ENCODE measurements at regions not wholly inside any gene's neighbourhood (a gene's known extent, or its start where the extent isn't known, plus 50 kb on each side); places are given as distances from the start of the nearest gene placed in this dataset.

DNA sequence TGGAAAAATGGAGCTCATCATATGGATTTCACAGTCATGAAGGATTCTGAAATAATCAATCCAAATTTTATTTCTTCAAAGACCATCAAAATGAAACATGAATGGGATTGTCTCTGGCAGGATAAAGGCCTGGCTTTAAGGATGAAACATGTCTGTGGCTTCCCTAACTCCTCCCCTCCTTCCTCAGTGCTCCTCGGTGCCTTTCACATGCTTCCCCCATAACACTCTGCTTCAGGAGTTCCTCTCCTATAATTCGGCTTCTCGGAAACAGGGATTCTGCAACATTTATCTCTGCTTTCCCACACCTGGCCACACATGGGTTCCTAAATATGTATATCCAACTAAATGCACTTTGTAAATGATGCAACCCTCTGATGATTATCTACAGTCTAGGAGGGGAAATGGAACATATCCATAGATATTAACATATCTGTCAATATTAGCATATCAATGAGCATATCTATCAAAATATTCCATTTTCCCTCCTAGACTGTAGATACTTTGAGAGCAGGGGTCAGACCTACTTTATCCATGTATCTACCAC lies 153.8 kb downstream of the PLPP3 start (continued):
- TF ChIP-seq HDAC6 (IDR thresholded peaks at IDR 0.05; ENCODE audit: low read depth, low read length) (no peak), SAP30 (IDR thresholded peaks at IDR 0.05; ENCODE audit: insufficient read depth, insufficient replicate concordance, low read length) (no peak), MAFK (IDR thresholded peaks at IDR 0.05; ENCODE audit: low read depth, low read length) (no peak)
